K562 (cell line): ENCODE measurements at regions not wholly inside any gene's neighbourhood (a gene's known extent, or its start where the extent isn't known, plus 50 kb on each side); places are given as distances from the start of the nearest gene placed in this dataset.

Experiments
- CXXC5 ChIP-seq: fragments of 250-450 bp; sonication (Bioruptor Pico); IDR thresholded peaks from 2 replicates; pipeline ENCODE4 v1.8.0; 2022; ENCODE audit warnings: inconsistent platforms, mild to moderate bottlenecking, moderate library complexity
- MGA ChIP-seq: fragments of 450-650 bp; IDR thresholded peaks from 2 replicates; pipeline ENCODE4 v1.6.1; 2016; ENCODE audit warnings: mild to moderate bottlenecking, moderate library complexity
- MYNN ChIP-seq, 2 experiments: sonication (generic); formaldehyde crosslinking in 1 of 2; IDR thresholded peaks; 2 replicates each; pipeline versions ENCODE4 v1.5.0 to v1.6.1; 2016 to 2020; ENCODE audit warnings: antibody characterized with exemption in 1 of 2, missing genetic modification reagents in 1 of 2
- NCOA2 ChIP-seq, 2 experiments: fragments of 450-650 bp; IDR thresholded peaks; 2 replicates each; pipeline ENCODE4 v1.6.1; 2018; ENCODE audit warnings: mild to moderate bottlenecking in 2 of 2, moderate library complexity in 1 of 2; ENCODE audit not compliant: partially characterized antibody in 2 of 2
- NR2C1 ChIP-seq, 2 experiments: fragments of 450-650 bp; IDR thresholded peaks; 2 replicates each; pipeline ENCODE4 v1.6.1; 2017; ENCODE audit warnings: mild to moderate bottlenecking in 2 of 2, antibody characterized with exemption in 1 of 2, inconsistent platforms in 1 of 2, missing compliant biosample characterization in 1 of 2, missing genetic modification characterization in 1 of 2
- PRMT5 ChIP-seq: sonication (generic); formaldehyde crosslinking; IDR thresholded peaks from 2 replicates; pipeline ENCODE4 v1.5.0; 2020; ENCODE audit warnings: missing genetic modification reagents
- RBM39 ChIP-seq: fragments of 200-400 bp; formaldehyde crosslinking; optimal IDR thresholded peaks from 2 replicates; pipeline ENCODE3; 2018; ENCODE audit warnings: low read depth, low read length
- SRF ChIP-seq, 2 experiments: fragments of 250-450, 450-650 bp in 1 of 2; sonication (Bioruptor Pico) in 1 of 2; sonication (generic) in 1 of 2; formaldehyde crosslinking; IDR thresholded peaks; 2 replicates each; pipeline versions ENCODE4 v1.5.0 to v1.5.1; 2020 to 2022; ENCODE audit warnings: mild to moderate bottlenecking in 1 of 2, missing genetic modification reagents in 1 of 2
- XRCC4 ChIP-seq: IDR thresholded peaks from one replicate; pipeline ENCODE4 v1.6.1; 2011; ENCODE audit not compliant: insufficient read depth, insufficient read length; ENCODE audit errors: extremely low read depth
- ZNF165 ChIP-seq: fragments of 250-450 bp; sonication (Bioruptor Pico); IDR thresholded peaks from 2 replicates; pipeline ENCODE4 v1.4.0; 2020; ENCODE audit warnings: borderline replicate concordance
- ZNF507 ChIP-seq: conservative IDR thresholded peaks from 2 replicates; pipeline ENCODE4 v1.6.1; 2017; ENCODE audit warnings: missing genetic modification characterization, missing compliant biosample characterization

- no peak for TF ChIP-seq NR2C1 (IDR thresholded peaks at IDR 0.05)
- no peak for TF ChIP-seq NR2C1 (tag; IDR thresholded peaks at IDR 0.05)
- no peak for TF ChIP-seq SRF (CRISPR knock-in tag; IDR thresholded peaks at IDR 0.05)
- TF ChIP-seq ZNF507 (tag) = no peak
- no peak for TF ChIP-seq CXXC5
- no peak for TF ChIP-seq PRMT5
- no peak for TF ChIP-seq RBM39
- TF ChIP-seq MYNN (IDR thresholded peaks at IDR 0.05) = no peak
- no peak for TF ChIP-seq MYNN (CRISPR knock-in tag; IDR thresholded peaks at IDR 0.05)
- TF ChIP-seq NCOA2 (IDR thresholded peaks at IDR 0.05; ENCODE audit: partially characterized antibody in 2 of 2) = no peak
- no peak for TF ChIP-seq XRCC4
- TF ChIP-seq MGA = no peak
- no peak for TF ChIP-seq ZNF165 (CRISPR knock-in tag)
Observed at GRCh38 chr5:1736065-1736464, 63.6 kb downstream of the MRPL36 start (continued).
